ENCODE measurements at regions not wholly inside any gene's neighbourhood (a gene's known extent, or its start where the extent isn't known, plus 50 kb on each side); places are given as distances from the start of the nearest gene placed in this dataset.

DNA sequence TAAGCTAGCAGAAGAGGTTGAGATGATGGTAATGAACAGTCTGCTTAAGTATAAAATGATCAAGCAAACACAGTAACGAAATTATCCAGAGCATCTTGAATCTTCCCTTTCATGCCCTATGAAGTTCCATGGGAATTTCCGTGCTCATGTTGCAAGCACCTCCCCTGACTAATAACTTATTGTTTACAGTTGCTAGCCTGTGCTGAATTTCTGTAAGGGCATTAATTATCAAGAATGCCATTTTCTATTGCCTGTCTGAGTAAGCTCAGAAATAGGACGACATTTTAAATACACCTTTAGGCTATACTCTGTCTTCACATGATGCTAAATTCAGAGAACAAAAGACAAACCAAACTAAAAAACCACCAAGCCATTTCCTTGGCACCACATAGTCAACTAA lies 257.5 kb upstream of the LRTM1 start:
- TF ChIP-seq SIN3A (IDR thresholded peaks at IDR 0.05; ENCODE audit: borderline replicate concordance, insufficient read depth, low read length) (no peak), POLR2AphosphoS5 (IDR thresholded peaks at IDR 0.05; ENCODE audit: low read depth, low read length) (no peak), TAF1 (IDR thresholded peaks at IDR 0.05; ENCODE audit: borderline replicate concordance, insufficient read depth, low read length) (no peak), FOXP2 (optimal IDR thresholded peaks at IDR 0.05; ENCODE audit: borderline replicate concordance, extremely low read depth, extremely low read length, insufficient read depth) (no peak)
- TF ChIP-seq, protein P1, sequence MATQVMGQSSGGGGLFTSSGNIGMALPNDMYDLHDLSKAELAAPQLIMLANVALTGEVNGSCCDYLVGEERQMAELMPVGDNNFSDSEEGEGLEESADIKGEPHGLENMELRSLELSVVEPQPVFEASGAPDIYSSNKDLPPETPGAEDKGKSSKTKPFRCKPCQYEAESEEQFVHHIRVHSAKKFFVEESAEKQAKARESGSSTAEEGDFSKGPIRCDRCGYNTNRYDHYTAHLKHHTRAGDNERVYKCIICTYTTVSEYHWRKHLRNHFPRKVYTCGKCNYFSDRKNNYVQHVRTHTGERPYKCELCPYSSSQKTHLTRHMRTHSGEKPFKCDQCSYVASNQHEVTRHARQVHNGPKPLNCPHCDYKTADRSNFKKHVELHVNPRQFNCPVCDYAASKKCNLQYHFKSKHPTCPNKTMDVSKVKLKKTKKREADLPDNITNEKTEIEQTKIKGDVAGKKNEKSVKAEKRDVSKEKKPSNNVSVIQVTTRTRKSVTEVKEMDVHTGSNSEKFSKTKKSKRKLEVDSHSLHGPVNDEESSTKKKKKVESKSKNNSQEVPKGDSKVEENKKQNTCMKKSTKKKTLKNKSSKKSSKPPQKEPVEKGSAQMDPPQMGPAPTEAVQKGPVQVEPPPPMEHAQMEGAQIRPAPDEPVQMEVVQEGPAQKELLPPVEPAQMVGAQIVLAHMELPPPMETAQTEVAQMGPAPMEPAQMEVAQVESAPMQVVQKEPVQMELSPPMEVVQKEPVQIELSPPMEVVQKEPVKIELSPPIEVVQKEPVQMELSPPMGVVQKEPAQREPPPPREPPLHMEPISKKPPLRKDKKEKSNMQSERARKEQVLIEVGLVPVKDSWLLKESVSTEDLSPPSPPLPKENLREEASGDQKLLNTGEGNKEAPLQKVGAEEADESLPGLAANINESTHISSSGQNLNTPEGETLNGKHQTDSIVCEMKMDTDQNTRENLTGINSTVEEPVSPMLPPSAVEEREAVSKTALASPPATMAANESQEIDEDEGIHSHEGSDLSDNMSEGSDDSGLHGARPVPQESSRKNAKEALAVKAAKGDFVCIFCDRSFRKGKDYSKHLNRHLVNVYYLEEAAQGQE (IDR thresholded peaks at IDR 0.05; ENCODE audit: insufficient read depth in 1 of 2, low read depth in 2 of 2, low read length in 2 of 2): no peak

DNA sequence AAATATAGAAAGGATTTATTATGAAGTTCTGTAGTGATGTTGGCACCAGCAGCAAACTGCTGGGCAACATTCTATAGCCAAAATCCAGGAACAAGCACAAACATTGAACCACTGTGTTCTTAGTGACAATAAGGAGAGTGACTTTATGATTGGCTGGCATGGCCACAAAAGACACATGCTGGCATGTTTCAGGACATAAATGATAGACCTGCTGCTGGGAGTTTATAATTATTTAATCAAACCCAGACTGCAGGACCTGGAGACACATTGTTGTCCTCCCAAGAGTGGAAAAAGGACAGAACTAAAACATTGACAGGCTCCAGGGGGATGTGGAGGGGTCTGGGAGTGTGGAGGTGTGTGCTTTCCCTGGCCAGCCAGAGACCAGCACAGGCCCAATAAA lies 255.3 kb upstream of the LRTM1 start:
- TF ChIP-seq SIN3A (IDR thresholded peaks at IDR 0.05; ENCODE audit: borderline replicate concordance, insufficient read depth, low read length) (no peak), POLR2AphosphoS5 (IDR thresholded peaks at IDR 0.05; ENCODE audit: low read depth, low read length) (no peak), FOXP2 (optimal IDR thresholded peaks at IDR 0.05; ENCODE audit: borderline replicate concordance, extremely low read depth, extremely low read length, insufficient read depth) (no peak), TAF1 (IDR thresholded peaks at IDR 0.05; ENCODE audit: borderline replicate concordance, insufficient read depth, low read length) (no peak)
- TF ChIP-seq, protein P1 (IDR thresholded peaks at IDR 0.05; ENCODE audit: insufficient read depth in 1 of 2, low read depth in 2 of 2, low read length in 2 of 2): no peak

DNA sequence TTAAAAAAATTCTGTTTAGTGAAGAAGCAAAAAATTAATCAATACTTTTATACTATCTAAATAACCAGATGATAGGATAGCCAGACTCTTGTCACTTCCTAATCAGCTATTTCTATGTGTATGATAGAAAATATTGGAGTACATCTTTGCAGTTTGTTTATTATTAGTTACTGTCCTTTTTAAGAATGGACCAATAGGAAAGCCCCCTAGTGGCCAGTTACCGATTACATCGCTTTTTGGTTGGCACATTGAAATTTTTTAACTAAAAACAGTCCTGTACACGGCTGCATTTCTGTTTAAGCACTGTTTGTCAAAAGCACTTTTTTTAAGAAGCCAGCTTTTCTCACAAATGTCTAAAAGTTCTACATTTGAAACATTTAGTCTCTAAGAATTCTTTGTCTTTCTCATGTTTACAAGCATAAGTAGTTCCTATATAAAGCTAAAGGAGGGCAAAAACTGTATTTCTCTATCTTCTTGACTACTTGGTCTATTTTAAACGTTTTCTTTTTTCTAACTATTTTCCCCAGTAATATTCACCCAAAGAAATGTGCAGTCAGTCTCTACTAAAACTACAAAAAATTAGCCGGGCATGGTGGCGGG lies 253.2 kb upstream of the LRTM1 start:
- TF ChIP-seq, protein P1 (IDR thresholded peaks at IDR 0.05; ENCODE audit: insufficient read depth in 1 of 2, low read depth in 2 of 2, low read length in 2 of 2): no peak
- TF ChIP-seq POLR2AphosphoS5 (IDR thresholded peaks at IDR 0.05; ENCODE audit: low read depth, low read length) (no peak), TAF1 (IDR thresholded peaks at IDR 0.05; ENCODE audit: borderline replicate concordance, insufficient read depth, low read length) (no peak), FOXP2 (optimal IDR thresholded peaks at IDR 0.05; ENCODE audit: borderline replicate concordance, extremely low read depth, extremely low read length, insufficient read depth) (no peak), SIN3A (IDR thresholded peaks at IDR 0.05; ENCODE audit: borderline replicate concordance, insufficient read depth, low read length) (no peak)

DNA sequence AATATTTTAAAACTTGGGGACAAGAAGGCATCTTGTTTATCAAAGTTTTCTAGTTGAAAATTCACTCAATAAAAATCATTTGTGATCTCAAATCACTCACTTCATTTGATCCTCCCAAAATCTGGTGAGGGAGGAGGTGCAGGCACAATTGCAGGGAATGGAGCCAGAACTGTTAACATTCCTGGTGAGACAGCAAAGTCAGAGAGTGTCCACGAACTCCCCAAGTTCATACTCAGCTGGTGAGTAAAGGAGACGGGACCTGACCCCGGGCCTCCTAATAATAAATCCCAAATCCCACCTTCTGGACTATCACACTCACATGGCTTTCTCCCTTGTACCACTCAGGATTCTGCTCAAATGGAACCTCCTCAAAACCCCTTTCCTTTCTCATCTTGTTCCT lies 252.3 kb upstream of the LRTM1 start:
- no peak for TF ChIP-seq FOXP2 (optimal IDR thresholded peaks at IDR 0.05; ENCODE audit: borderline replicate concordance, extremely low read depth, extremely low read length, insufficient read depth)
- TF ChIP-seq SIN3A (IDR thresholded peaks at IDR 0.05; ENCODE audit: borderline replicate concordance, insufficient read depth, low read length): no peak
- no peak for TF ChIP-seq POLR2AphosphoS5 (IDR thresholded peaks at IDR 0.05; ENCODE audit: low read depth, low read length)
- TF ChIP-seq, protein P1 (IDR thresholded peaks at IDR 0.05; ENCODE audit: insufficient read depth in 1 of 2, low read depth in 2 of 2, low read length in 2 of 2): no peak
- no peak for TF ChIP-seq TAF1 (IDR thresholded peaks at IDR 0.05; ENCODE audit: borderline replicate concordance, insufficient read depth, low read length)
